GM21723 (cell line): ENCODE measurements at regions not wholly inside any gene's neighbourhood (a gene's known extent, or its start where the extent isn't known, plus 50 kb on each side); places are given as distances from the start of the nearest gene placed in this dataset.

Experiments
- ATAC-seq: cut with Tn5 transposase; IDR thresholded peaks from one replicate; pipeline ENCODE4 v1.9.1; 2021; ENCODE audit warnings: mild to moderate bottlenecking, moderate library complexity; ENCODE audit not compliant: unreplicated experiment

DNA sequence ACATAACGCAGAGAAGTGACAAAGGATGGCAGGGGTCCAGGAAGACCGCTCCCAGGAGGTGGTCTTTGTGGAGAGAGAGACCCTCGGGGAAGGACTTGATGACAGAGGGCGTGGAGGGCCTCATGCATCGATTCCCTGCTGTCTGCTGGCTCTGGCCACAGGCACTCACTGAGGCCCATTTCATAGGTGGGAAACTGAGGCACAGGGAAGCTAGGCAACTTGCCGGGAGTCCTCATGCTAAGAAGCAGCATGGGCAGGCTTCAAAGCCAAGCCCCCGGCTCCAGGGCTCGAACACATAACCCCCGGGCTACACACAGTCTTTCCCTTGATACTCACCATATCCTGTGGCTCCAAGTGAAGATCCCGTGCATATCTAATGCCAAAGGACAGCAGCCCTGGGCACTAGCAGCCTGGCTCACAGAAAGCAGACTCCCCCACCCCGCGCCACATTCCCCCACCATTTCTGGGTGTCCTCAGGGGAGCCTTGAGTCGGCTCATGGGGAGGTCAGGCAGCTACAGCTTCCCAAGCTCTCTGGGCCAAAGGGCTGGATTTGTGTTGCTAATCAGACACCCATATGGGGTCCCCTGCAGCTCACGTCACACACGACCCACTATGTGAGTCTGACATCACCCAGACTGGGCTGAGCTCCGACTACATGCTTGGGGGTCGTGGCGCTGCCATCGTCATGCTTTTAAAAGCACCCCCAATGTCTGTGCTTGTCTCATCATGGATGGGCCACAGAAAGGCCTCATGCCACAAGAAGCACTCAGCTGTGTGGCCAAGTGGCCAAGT is 130.9 kb upstream of the PMEPA1 start:
- no peak for ATAC-seq

DNA sequence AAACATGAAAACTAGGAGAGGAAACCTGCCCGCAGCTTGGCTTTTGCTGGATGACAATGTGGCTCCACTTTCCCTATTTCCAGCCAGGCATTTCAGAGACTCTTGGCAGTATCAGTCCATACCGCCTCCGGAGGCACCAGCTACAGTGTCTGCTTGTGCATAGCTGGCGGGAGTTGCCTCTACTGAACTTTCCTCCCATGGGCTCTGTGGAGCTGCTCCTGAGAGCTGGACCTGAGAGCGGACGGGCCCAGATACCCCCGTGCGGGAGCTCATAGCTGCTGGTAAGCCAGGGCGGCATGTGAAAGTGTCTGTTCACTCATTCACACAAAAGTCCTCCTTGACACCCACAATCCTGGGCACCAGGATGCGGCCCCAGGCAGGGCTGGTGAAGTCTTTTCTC is 130.3 kb upstream of the PMEPA1 start:
- no peak for ATAC-seq

DNA sequence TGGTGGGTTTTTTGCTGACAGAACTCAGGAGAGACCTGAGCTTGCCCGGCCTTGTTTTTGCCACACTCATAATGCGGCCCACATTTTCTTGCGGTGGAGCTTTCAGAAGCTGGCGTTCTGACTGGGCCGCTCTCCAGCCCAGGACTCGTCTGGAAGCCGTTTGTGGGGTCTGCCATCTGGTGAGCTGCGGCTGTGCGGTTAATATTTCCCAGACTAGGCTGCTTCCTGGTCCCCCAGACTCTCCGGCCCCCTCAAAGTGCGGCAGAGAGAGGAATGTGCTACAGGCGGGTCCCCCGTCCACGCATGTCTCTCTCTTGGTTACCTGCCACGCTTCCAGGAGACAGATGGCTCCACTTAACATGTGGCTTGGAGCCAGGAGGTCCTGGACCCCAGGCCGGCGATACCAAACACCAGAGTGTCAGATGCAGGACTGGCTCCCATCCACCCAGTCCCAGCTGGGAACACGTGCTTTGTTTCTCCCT is 128.9 kb upstream of the PMEPA1 start:
- no peak for ATAC-seq

DNA sequence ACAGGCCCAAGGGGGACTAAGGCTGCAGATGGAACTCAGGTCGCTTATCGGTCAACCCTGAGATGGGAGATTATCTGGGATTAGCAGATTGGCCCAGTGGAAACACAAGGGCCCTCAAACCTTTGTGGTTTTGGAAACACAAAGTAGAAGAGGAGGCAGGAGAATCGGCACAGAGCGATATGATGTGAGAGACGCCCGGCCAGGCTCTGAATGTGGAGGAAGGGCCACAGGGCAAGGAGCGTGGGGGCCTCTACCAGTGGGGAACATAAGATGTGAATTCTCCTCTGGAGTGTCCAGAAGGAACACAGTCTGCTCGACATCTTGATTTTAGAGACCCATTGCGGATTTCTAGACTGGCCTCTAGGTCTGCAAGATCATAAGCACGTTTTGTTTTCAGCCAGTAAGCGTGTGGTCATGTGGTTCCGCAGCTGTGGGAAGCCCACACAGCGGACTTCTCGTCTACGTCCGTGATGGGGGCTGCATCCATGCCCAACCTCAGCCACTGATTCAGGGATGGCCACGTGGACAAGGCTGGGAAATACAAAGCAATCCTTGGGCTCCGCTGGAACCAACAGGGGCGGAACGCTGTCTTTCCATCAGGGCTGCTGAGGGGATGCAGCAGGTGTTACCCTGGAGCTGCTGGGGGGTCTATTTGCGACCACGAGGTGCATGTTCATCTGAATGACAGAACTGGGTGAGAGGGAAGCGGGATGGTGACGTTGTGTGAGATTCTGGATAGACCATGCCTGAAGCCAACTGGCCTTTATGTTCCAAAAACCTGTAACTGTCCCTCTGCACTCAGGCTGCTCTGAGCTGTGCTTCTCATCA is 127.6 kb upstream of the PMEPA1 start:
- no peak for ATAC-seq

DNA sequence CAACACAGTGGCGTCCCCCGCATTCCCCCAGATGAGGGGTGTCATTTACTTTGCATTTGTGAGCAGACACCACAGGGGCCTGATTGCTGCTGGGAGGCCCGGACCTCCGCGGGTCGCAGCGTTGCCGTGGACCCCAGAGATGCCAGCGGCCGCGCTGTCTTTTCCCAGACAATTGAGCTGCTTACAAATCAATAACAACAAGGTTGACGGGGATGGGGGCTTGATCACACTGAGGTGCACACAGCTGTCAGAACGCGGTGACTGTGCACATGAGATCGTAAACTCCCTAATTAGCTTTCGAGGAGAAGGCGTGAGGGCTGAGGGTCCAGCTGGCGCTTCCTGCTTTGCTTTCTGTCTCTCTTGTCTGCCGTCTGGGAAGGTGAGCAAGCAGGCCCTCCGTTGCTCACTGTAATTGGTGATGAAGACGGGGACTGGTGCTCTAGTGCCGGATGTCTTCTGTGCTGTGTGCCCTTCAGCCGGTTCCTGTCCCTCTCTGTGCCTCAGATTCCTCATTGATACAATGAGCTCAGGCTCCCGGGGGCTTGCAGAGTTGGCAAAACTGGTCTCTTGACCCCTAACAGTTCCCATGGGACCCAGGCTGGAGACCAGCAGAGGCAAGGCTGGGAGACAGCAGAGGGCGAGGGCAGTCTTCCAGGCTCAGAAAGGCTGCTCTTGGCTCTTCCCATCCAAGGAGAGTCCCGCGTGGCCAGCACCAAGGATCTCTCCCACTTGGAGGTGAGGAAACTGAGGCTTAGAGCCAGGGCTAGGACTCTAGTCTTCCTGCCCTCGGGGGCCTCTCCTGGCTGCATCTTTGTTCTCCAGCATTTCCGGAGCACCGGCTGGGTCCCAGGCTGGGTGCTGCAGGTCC is 126.0 kb upstream of the PMEPA1 start:
- ATAC-seq, result no peak

DNA sequence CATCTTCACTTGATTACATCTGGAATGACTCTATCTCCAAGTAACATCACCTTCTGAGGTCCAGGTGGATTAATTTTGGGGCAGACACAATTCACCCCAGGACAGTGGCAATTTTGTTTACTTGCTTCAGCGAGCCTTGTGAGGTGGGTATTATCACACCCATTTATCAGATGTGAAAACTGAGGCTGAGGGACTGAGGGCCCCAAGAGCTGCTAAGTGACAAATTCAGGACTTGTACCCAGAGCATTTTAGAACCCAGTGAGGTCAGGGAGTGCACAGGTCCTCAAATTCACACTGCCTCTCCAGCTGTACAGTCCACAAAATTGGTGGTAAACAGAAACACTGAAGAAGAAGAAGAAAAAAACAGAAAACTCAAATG is 125.2 kb upstream of the PMEPA1 start:
- ATAC-seq, result no peak

DNA sequence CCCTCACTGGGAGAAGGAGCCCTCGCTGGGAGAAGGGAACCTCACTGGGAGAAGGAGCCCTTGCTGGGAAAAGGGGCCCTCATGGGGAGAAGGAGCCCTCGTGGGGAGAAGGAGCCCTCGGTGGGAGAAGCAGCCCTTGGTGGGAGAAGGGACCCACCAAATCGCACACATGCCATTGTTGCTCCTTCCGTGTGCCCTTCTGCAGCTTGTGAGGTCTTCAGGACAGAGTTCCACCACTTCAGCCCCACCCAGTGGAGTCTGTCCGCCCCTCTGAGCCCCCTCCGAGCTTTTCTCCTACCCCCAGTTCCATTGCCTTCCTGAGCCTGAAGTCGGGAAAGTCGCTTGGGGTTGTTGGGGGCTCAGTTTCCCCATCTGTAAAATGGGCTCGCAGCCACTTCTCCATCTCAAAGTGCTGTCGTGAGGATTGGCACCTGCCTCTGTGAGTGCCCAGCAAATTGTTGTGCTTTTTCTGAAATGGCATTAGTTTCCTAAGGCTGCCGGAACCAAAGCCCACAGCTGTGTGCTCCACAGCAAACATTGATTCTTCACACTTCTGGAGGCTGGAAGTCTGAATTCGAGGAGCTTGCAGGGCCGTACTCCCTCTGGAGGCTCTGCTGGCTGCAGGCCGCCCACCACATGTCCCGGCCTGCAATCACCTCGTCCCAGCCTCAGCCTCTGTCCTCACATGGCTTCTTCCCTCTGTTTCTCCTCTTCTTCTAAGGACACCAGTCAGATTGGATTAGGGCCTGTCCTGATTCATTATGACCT is 124.7 kb upstream of the PMEPA1 start:
- ATAC-seq, result no peak

DNA sequence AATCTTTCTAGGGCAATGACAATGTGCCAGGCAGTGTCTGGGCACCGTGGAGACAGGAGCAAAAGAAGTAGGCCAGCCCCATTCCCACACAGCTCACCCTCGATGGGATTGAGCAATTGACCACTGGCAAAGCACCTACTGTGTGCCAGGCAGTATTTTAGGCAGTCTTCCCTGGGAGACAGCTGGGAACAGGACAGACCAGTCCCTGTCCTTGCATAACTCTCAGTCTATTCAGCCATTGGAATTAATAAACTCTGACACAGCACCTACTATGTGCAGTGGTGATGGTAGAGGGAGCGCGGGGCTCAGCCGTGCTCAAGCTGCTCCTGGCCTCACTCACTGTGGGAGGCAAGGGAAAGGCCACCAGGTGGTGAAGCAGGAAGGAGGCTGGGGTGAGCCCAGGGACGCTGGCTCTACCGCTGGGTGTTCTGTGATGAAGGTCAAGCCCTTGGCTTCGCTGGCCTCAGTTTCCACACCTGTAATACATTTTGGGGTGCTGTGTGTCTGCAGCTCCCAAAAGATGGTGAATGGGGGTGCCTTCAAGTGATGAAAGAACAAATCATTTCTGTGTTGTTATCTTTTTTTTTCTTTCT is 122.3 kb upstream of the PMEPA1 start:
- ATAC-seq, result no peak

DNA sequence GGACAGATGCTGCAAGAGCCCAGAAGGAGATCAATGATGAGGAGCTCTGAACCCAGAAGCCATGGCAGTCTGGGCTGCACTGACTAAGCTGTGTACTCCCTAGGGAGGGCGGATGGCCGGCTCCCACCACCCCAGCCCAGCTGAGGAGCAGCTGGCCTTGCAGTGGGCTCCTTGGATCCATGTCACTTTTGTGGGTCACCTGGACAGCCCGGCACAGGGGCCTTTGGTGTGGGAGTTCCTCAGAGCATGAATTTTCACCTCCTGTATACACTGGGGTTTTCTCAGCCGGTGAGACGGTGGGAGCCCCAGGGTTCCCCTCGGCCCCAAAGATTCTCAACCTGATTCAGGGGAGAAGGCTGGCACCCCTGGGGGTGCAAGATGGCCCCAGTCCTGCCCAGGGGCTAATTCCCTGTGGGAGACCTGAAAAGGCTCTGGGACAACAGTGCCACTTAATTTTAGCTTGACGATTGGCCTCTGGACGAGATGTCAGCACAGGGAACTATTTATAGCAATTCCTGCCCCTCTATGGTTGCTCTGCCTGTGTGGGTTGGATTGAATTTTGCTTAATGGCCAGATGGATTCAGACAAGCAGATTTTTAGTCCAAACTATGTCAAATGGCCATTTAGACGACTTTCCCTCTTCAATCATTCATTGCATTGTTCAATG is 121.6 kb upstream of the PMEPA1 start:
- ATAC-seq, result no peak

DNA sequence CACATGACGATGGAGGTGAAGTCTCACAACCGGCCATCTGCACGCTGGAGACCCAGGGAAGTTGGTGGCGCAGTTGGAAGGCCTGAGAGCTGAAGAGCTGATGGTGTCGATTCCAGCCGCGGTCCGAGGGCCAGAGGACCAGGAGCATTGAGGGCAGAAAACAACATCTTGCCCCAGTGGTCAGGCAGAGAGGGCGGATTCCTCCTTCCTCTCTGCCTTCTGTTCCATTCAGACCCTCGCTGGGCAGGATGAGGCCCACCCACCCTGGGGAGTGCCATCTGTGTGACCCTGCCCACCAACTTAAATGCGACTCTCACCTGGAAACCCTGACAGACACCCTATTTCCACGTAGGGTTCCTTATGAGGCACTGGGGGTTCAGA is 120.7 kb upstream of the PMEPA1 start:
- ATAC-seq, result no peak

DNA sequence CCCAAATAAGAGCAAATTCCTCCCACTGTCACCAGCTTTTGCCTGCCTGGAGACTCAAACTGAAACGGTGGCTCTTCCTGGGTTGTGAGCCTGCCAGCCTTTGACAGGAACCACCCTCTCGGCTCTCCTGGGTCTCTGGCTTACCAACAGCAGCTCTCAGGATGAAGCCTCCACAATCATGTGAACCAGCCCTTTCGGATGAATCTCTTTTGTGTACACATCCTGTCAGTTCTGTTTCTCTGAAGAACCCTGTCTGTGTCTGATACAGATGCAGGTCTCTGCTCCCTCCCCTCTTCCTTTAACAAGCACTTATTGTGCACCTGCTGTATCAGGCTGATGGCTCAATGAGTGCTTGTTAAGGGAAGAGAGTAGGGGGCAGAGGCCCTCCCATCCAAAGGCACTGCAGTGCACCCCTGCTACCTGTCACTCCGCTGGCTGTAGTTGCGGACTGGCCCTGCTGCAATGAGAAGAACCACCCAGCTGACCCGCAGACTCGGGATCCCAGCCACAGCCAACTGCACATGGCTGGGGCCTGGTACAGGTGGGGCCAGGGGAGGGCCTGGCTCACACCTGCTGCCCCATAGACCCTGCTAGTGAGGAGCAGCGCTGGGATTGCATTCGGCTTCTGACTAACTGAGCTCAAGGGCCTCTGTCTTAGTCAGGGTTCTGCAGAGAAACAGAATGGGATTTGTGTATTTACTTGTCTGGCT is 120.1 kb upstream of the PMEPA1 start:
- no peak for ATAC-seq

DNA sequence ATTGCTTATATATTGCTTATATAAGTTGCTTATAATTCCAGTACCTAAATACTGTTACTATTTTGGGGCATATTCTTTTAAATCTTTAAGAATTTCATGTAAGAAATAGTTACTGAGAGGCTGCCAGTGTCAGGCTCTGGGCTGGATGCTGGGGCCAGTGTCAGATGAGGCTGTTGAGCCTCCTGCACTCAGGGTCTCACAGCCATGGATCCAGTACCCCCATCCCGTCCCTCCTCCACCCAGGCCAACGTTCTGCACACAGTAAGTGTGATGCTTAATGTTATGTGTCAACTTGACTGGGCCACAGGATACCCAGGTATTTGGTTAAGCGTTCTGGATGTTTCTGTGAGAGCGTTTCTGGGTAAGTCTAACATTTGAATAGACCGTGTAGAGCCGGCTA is 119.5 kb upstream of the PMEPA1 start:
- no peak for ATAC-seq

DNA sequence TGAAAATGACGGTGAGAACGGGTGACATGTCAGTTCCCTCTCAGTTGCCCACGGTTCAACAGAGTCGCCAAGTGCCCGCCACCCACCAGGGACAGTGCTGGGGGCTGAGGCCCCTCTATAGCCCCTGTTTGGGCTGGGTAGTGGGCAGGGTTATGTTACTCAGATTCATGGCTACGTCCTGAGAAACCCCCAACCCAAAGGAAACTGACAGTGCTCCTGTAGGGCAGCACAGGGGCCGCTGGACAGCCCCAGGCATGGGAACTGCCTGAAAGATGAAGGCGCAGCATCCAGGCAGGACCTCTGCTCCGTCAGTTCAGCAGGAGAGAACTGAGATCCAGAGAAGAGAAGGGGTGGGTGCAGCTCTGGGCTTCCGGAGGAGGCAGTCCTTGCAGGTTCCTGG is 118.9 kb upstream of the PMEPA1 start:
- ATAC-seq, result no peak

DNA sequence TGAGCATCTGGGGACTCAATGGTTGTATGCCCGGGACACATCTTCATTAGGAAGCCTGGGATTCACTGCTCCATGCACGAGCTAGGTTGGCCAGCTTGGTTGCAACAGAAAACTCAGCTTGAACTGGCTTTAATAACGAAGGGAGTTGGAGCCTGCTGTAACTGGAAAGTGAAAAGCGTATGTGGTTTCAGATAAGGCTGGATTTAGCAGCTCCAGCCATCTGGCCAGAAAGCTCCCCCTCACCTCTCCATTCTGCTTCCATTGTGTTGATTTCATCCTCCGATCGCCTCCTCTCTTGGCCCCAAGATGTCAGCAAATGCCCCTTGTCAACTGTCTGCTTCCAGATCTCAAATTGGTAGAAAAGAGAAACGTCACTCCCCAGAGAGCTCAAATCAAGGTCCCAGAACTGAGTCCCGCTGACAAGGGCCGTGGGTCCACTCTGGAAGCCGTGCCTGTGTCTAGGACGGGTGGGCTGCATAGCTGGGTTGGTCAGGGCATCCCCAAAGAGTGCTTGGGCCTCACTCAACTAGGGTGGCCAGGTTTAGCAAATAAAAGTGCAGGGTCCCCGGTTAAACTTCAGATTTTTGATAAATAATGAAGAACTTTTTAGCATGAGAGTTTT is 117.0 kb upstream of the PMEPA1 start:
- ATAC-seq, result no peak

DNA sequence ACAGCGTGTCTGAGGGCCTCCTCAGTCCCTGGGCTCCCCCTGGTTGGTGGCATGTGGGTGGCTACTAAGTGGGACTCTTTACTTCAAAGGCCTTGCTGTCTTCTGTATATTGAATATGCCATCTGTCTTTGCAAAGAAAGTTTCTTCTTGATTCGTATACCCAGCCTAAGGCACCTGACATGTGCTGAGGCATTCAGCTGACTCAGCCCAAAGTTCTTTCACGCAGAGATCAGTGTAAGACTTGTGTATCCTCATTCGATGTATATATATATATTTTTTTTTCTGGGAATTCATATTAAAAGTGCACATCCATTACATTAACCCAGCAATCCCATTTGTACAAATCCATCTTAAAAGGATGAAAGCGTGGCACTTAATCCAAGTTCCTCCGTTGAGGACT is 115.1 kb upstream of the PMEPA1 start:
- no peak for ATAC-seq

DNA sequence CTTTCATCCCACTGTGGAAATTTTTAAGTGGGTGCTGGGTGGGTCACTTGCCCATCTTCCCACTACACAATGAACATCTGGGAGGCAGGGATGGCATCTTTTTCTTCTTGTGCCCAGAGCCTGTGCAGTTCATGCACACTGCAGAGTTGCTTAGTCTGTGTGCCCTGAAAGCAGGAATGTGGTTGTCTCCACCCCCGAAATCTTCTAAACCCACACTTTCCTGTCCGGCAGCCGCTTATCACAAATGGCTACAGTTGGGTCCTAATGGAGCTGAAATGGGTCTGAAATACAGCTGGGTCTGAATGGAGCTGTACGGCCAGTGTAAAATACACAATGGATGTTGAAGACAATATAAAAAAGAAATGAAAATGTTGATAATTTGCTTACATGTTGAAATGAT is 112.1 kb upstream of the PMEPA1 start:
- no peak for ATAC-seq

DNA sequence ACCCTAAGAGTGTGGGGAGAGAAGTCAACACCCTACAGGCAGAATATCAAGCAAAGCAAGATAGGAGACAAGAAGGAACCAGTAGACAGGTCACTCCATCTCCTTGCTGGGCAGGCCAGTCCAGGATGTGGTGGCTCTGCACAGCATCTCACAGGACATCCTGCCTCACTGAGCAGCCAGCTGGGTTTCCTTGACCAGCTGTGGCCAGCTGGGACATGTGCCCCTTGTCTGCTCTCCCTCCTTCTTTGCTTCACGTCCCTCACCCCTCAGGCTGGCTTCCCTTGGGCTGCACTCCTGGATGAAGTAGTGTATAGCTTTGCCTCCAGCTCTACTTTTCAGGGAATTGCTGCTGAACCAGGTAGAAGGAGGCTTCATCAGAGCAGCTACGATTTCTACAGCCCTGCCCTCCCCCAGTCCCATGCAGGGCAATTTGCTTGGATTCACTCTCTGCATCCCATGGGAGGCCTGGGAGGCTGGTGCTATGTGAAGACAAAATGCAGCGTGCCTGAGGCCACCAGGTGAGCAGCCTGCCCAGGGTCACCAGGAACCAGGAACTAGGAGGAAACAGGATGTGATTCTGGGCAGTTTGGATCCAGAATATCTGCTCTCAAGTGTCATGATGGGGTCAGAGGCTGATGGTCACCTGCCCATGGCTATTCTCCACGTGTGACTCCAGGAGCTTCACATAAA is 110.0 kb upstream of the PMEPA1 start:
- ATAC-seq, result no peak

DNA sequence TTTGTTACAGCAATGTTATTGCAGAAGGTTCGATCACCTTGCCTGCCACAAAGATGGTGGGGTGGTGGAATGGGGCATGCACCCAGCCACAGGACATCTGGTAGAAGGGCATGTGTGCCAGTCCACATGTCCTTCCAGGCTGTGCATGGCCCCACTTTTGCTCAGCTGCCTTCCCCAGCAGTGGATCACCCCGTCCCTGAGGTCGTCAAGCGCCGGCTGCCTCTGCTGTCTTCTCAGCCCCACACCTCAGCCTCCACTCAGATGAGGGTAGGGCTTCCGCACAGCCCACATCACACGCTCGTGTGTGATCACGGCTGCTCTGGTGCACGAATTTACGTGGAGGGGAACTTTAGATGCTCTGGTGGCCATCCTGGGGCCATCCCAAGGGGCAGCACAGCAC is 109.5 kb upstream of the PMEPA1 start:
- no peak for ATAC-seq
